ENCODE measurements at regions not wholly inside any gene's neighbourhood (a gene's known extent, or its start where the extent isn't known, plus 50 kb on each side); places are given as distances from the start of the nearest gene placed in this dataset.
"Not testable (repeated sequence)": the region's sequence is repeated elsewhere in the genome, so short reads cannot be mapped to it uniquely, and the experiment has no call there.

- DNase-seq: no peak
These were observed 97.4 kb upstream of the EDEM3 start for GRCh38 chr1:184851822-184852746.

GRCh38 chr1:184843732-184844495 is 89.3 kb upstream of the EDEM3 start:
- DNase-seq: peak; percentile 17 to 20

GRCh38 chr1:184840596-184840995 is 85.9 kb upstream of the EDEM3 start:
- DNase-seq: no peak

DNA sequence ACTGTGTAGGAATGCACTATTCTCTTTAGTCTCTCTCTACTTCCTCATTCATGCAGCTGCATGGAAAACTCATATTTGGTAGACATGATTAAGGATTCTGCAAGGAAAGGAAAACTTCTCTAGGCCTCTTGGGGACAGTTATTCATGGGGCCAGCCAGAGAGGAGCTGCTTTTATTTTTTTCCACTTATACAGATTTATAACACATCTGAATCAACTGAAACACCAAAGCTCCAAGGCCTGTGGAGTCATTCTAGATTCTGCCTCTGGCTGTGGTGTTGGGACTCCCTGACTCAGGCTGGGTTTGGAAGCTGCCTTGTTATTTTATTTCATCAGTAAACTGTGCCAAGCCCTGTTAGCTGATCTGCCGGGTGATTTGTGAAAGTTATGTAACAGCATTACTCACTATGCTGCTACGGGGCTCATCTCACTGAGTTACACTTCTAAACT is 83.9 kb upstream of the EDEM3 start:
- DNase-seq: no peak

- no peak for DNase-seq
These were observed 82.6 kb upstream of the EDEM3 start for GRCh38 chr1:184836934-184837895.

DNA sequence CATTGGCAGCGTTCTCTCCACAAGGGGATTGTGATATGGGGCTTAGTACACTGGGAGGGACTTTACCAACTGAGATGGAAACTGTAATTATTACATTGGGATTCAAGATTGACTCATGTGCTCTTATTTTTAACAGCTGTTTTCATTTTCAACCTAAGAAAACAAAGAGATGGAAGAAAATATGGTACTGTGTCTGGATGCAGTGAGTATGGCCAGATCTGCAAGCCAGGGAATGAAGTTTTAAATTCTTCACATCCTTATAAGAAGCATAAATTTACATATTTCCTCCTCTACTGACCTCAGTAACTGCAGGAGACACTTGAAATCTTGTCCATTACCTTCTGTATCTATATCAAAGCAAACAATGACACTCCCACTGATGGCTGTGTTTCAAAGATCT is 81.5 kb upstream of the EDEM3 start:
- no peak for DNase-seq

GRCh38 chr1:184833994-184834393 is 79.3 kb upstream of the EDEM3 start:
- DNase-seq: not testable (repeated sequence)

DNA sequence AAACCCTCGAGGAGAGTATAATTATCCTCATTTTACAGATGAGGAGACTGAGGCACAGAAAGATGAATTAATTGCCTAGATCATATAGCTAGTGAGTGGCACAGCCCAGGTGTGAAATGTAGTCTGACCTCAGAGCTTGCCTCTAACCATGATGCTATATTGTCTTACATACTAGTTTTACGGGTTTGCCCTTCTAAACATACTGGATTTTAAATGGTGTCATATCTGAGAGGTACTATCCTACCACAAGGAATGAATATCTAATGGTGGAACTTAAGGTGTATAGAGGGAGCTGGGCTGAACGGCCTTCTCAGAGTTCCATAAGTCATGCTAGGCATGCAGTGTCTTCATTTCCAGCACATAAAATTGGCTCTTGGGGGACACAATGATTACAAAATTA is 77.9 kb upstream of the EDEM3 start:
- DNase-seq: no peak

GRCh38 chr1:184829496-184829895 is 74.8 kb upstream of the EDEM3 start:
- DNase-seq: not testable (repeated sequence)

DNA sequence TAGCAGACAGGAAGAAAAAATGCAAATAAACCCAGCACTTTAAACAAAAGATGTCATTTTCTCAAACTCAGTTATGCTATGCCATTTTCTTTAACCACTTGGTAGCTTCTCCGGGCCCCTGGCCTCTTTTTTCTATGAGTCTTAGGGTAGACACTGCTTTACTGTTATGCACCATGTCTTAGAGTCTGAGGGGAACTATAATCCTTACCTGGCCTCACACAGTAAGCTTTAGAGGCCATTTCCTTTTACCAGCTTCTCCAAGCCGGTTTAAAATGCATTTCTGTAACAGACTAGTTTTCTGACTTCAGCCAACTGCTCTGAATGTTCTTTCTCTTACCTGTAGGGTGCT is 73.7 kb upstream of the EDEM3 start:
- DNase-seq: no peak

GRCh38 chr1:184827600-184828368 is 73.1 kb upstream of the EDEM3 start:
- DNase-seq: no peak

- DNase-seq: no peak
These were observed 71.3 kb upstream of the EDEM3 start for GRCh38 chr1:184826001-184826400.

DNA sequence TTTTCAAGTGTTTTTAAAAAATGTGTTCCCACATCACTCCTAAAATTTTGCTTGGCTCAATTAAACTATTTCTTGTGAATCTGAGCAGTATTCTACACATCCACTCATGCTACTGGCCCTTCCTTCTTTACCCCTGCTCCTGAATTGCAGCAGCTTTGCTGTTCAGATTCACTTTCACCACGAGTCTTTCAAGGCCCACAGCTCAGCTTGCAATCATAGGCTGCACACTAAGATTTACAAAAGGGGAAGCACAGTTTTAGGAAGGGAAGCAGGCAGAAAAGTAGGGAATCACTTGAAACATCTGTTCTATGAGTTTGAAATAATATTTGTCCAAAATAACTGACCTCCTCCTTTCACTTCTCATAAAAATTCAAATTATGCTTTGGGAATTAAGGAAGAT is 70.9 kb upstream of the EDEM3 start:
- DNase-seq: no peak

- no peak for DNase-seq
These were observed 70.1 kb upstream of the EDEM3 start for GRCh38 chr1:184824691-184825323.

DNA sequence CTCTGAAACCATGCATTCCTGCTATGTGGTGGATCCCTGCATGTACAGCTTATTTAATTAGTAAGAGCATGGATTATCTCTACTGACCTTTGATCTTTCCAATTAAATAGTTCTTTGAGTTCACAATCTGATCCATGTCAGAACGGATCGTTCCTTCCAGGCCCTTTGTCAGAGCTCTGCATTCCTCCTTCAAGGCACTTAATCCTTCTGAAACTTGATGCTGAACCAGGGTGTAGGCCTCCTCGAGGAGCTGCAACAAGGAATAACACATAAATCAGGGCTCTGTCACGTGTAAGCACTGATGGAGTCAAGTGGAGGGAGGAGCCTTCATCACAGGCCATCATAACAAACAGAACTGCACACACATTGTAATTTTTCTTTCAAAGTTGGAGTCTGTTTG is 68.4 kb upstream of the EDEM3 start:
- DNase-seq: no peak

DNA sequence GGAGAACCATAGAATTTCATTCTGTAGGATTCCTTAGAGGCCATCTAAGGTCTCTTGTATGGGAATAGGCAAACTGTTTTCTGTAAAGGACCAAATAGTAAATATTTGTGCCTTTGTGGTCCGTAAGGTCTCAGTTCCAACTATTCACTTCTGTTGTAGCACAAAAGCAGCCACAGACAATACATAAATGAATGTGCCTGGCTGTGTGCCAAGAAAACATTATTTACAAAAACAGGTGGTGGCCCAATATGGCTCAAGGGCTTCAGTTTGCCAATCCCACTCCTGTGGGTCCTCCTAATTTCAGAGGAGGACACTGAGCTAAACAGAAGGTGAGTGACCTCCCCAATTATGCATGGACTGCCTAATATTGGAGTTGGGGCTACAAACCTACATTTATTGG is 67.6 kb upstream of the EDEM3 start:
- no peak for DNase-seq

DNA sequence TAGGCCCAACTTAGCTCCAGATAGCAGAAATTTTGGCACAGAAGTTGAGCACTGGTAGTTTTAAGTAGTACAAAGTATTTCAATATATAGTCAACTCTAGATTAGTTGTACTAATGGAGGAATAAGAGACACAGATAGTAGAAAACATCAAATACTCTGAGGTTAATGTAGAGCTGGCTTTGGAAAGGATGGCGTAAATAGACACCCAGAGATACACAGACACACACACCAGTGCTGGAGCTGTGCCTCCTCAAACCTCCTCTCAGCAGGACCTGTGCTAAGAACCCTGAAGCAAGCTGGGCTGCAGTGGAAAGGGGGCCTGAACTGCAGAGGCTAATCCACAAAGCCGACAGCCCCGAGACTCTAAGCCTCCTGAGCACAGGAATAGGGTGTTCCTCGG is 67.0 kb upstream of the EDEM3 start:
- DNase-seq: no peak

DNA sequence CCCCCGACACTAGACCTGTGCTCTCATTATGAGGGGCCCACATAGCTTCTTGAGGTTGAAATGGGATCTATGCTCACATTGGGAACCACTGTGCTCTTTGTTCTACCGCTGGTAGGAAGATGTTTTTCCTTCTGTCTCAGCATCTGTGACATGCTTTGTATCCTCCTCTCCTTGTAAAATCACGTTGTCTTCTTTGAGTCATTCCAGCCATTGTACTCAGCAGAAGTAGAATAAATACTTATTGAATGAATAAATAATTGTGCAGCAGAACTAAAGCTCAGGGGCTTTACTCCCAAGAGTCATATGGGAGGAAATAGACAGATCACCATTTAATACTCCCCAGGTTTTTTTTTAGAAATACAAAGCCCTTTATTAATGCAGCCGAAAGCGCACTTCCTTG is 66.3 kb upstream of the EDEM3 start:
- DNase-seq: no peak

DNA sequence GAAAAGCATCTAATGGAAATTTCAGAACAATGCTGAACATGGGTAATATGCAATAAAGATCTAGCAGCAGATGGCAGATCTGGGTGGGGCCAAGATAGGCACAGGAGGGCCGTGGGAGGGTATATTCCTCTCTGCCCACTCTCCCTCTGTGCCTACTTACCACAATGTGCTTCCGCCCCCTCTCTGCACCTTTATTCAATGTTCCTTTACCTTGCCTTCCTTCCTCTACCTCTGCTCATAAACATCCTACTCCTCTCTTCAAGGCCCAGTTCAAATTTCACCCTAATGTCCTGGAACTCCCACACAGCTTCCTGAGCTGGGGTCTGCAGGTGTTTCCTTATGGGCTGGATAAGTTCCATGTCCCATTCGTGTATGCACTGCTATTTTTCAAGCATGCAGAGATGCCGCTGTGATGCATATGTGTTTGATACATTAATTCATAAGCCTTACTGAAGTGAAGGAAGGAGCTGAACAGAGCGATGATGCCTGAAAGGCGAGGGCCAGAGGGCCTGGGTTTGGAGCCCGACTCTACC is 65.6 kb upstream of the EDEM3 start:
- no peak for DNase-seq

- no peak for DNase-seq
These were observed 64.0 kb upstream of the EDEM3 start for GRCh38 chr1:184818646-184819045.

GRCh38 chr1:184817003-184817402 is 62.3 kb upstream of the EDEM3 start:
- not testable (repeated sequence) for DNase-seq
